ENCODE measurements at regions not wholly inside any gene's neighbourhood (a gene's known extent, or its start where the extent isn't known, plus 50 kb on each side); places are given as distances from the start of the nearest gene placed in this dataset.

DNA sequence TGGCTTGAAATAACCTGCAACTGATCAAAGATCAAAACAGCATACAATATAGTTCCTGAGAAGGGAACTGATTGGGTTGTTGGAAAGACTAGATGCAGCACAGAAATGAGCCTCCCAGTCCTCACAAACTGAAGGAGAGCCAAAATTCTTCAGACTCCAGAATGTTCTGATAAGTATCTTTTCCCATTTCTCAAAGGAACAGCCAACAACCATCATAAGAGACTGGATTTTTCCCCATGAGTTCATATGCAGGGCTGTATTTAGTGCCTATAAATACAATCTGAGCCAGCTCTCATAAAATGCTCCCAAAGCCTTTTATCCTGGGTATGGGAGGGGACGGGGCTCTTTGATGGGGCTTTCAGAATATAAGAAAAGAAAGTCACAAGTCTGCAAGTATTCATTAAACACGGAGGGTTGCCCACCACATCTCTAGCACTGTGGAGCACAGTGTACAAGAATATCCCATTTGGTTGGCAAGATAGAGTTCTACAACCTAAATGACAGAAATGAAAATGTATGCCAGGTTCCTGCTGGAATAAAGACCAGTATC lies 50.7 kb upstream of the LYVE1 start:
- no peak for ATAC-seq
- no peak for DNase-seq (ENCODE audit: low spot score)

- ATAC-seq (no peak), DNase-seq (ENCODE audit: low spot score) (no peak)
Measured at GRCh38 chr11:10618490-10618889, 50.0 kb upstream of the LYVE1 start.
